NCI-H128 (cell line): ENCODE measurements at regions not wholly inside any gene's neighbourhood (a gene's known extent, or its start where the extent isn't known, plus 50 kb on each side); places are given as distances from the start of the nearest gene placed in this dataset.

Source experiments
- DNase-seq: peaks from one replicate; lab custom pipeline; 2025; ENCODE audit not compliant: unreplicated experiment; lab: John Stamatoyannopoulos, UW

GRCh38 chr1:54497338-54497737 is 50.7 kb upstream of the ACOT11 start:
- no peak for DNase-seq

- DNase-seq = no peak
Measured at GRCh38 chr1:54495954-54496353, 52.1 kb upstream of the ACOT11 start.

- no peak for DNase-seq
Measured at GRCh38 chr1:54493608-54494007, 54.4 kb upstream of the ACOT11 start.

- DNase-seq = peak; percentile 30
Measured at GRCh38 chr1:54490361-54491248, 57.4 kb upstream of the ACOT11 start.

- no peak for DNase-seq
Measured at GRCh38 chr1:54489627-54490250, 58.3 kb upstream of the ACOT11 start.

- DNase-seq = peak; percentile 80
Measured at GRCh38 chr1:54488779-54489626, 59.0 kb upstream of the ACOT11 start.

- peak; percentile 84 for DNase-seq
Measured at GRCh38 chr1:54488065-54488750, 59.8 kb upstream of the ACOT11 start.

GRCh38 chr1:54487571-54488050 is 60.4 kb upstream of the ACOT11 start:
- no peak for DNase-seq

GRCh38 chr1:54486907-54487306 is 61.1 kb upstream of the ACOT11 start:
- no peak for DNase-seq

- DNase-seq = no peak
Measured at GRCh38 chr1:54485416-54485815, 62.6 kb upstream of the ACOT11 start.

GRCh38 chr1:54483875-54484437 is 64.1 kb upstream of the ACOT11 start:
- no peak for DNase-seq

GRCh38 chr1:54481201-54481884 is 66.7 kb upstream of the ACOT11 start:
- no peak for DNase-seq

GRCh38 chr1:54480525-54480848 is 67.5 kb upstream of the ACOT11 start:
- no peak for DNase-seq

GRCh38 chr1:54479841-54480524 is 68.0 kb upstream of the ACOT11 start:
- DNase-seq = no peak

- DNase-seq = no peak
Measured at GRCh38 chr1:54479251-54479650, 68.8 kb upstream of the ACOT11 start.

GRCh38 chr1:54477153-54477561 is 70.9 kb upstream of the ACOT11 start:
- no peak for DNase-seq

GRCh38 chr1:54476530-54477109 is 70.4 kb upstream of the SSBP3 start:
- no peak for DNase-seq

GRCh38 chr1:54475946-54476516 is 69.8 kb upstream of the SSBP3 start:
- DNase-seq = no peak
